DMS53 treated with DMSO at 0.1 percent for 48 hours (cell line): ENCODE measurements at regions not wholly inside any gene's neighbourhood (a gene's known extent, or its start where the extent isn't known, plus 50 kb on each side); places are given as distances from the start of the nearest gene placed in this dataset.
"Not testable (repeated sequence)": the region's sequence is repeated elsewhere in the genome, so short reads cannot be mapped to it uniquely, and the experiment has no call there.

Source experiments
- DNase-seq: peaks from one replicate; lab custom pipeline; 2025; ENCODE audit not compliant: unreplicated experiment; lab: John Stamatoyannopoulos, UW

GRCh38 chr1:81738875-81739274 is 61.9 kb upstream of the ADGRL2 start:
- DNase-seq, result no peak

GRCh38 chr1:81733480-81733879 is 67.3 kb upstream of the ADGRL2 start:
- no peak for DNase-seq

GRCh38 chr1:81731989-81732388 is 68.7 kb upstream of the ADGRL2 start:
- DNase-seq, result no peak

GRCh38 chr1:81730881-81731280 is 69.9 kb upstream of the ADGRL2 start:
- no peak for DNase-seq

GRCh38 chr1:81730299-81730698 is 70.4 kb upstream of the ADGRL2 start:
- not testable (repeated sequence) for DNase-seq

GRCh38 chr1:81729818-81730217 is 70.9 kb upstream of the ADGRL2 start:
- DNase-seq, result no peak

DNA sequence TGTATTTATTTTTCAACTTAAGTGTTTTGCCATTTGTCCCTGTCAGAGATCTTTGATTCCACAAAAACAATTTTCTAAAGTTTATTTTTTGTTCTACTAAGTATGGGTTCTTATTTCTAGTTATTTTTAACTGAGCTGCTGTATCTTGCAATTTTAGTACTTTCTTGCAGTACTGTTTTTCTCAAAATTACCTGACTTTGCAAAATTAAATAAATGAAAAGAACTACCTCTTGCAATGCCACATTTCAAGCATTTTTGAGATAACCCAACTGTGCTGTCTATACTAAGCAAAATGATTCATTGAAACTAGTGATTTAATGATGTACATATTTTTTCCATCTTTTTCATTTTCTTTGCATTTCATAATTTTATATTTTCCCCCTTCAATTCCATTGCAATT is 71.5 kb upstream of the ADGRL2 start:
- DNase-seq, result no peak

DNA sequence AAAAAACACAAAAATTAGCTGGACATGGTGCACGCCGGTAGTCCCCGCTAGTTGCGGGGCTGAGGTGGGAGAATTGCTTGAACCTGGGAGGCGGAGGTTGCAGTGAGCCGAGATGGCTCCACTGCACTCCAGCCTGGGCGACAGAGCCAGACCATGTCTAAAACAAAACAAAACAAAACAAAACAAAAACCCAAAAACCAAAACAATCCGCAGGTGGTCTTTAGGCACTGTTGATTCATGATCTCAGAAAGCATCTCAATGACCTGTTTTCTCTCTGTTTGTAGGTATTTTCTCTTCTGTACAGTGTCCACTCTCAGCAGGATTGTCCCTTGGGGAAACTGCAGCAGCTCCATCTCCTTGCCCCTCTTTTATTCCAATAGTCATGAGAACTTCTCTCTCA is 74.9 kb upstream of the ADGRL2 start:
- no peak for DNase-seq

GRCh38 chr1:81722631-81723328 is 78.0 kb upstream of the ADGRL2 start:
- DNase-seq, result not testable (repeated sequence)

DNA sequence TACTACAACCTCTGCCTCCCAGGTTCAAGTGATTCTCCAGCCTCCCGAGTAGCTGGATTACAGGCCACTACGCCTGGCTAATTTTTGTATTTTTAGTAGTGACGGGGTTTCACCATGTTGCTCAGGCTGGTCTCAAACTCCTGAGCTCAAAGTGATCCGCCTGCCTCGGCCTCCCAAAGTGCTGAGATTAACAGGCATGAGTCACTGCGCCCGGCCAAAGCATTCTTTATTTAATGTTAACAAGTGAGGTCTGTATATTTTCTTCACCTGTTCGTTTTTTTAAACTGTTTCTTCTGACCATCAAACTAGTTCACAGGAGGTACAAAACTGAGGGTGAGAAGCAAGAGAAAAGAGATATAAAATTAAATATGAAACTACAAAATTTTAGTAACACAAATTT is 80.5 kb upstream of the ADGRL2 start:
- not testable (repeated sequence) for DNase-seq

GRCh38 chr1:81717230-81717629 is 83.5 kb upstream of the ADGRL2 start:
- DNase-seq, result peak; percentile 48

- DNase-seq, result no peak
These were observed 85.3 kb upstream of the ADGRL2 start for GRCh38 chr1:81715391-81715790.

DNA sequence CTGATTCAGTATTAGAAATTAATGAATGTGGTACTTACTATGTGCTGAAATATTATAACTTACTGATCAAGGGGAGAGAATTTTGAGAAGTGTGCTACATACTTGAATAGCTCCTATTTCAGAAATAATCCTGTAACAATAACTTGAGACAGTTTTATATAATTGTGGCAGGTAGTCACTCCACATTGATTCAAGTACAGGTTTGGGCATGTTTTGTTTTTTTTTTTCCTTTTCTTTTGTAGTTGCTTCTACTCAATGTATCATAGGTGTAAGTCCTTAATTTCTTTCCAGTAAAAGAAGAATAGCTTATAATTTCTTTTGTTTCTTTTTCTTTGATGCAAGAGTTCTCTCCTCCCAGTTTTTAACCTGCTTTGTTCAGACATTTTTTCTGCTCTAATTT is 86.1 kb upstream of the ADGRL2 start:
- no peak for DNase-seq

- no peak for DNase-seq
These were observed 88.3 kb upstream of the ADGRL2 start for GRCh38 chr1:81712425-81712824.

GRCh38 chr1:81710857-81711256 is 89.9 kb upstream of the ADGRL2 start:
- DNase-seq, result no peak

DNA sequence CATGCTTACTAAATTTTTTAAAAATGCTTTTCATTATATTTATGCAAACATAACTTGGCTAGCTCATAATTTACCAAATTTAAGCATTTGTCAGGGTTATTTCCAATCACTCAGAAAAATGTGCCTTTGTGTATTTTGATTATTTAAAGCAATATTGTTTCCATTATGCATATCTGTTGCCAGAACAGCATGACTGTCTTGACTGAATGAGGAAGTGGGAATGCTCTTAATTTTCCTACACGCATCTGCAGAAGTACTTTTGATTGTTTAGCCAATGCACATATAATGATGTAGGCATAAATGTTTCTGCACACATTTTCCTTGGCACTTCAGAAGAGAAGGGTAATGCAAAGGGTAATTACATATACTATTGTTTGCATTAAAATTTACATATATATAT is 92.5 kb upstream of the ADGRL2 start:
- no peak for DNase-seq

DNA sequence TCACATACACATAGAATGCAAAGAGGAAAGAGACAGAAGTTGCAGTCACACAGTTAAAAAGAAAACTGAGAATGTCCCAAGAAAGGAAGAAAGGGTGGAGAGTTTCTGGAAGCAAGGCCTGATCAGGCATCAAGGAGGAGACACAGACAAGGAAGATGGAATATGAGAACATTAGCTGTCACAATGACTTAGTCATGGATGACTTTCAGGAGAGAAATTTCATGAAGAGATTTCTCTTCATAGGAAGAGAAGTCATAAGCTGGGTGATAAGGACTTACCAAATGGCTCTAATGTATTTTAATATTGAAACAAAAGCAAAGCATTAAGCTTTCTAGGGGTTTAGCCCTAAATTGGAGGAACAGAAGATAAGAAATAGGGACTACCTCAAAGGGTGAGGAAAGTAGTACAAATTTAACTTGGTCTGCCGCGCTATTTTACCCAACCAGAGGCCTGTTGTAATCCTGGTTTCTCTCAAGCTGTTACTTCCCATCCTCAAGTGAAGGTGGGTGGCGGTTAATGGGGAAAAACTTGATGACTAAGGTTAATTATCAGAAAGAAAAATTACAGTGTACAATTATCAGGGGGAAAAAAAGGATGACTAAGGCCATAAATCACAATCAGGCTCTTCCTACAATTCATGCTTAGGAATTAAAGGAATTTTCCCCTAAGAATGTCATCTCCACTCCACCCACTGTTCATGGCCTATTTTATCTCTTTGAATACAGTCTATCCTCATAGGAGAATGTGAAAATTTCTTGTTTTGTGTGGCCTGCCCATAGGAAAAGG is 93.9 kb upstream of the ADGRL2 start:
- DNase-seq, result no peak

DNA sequence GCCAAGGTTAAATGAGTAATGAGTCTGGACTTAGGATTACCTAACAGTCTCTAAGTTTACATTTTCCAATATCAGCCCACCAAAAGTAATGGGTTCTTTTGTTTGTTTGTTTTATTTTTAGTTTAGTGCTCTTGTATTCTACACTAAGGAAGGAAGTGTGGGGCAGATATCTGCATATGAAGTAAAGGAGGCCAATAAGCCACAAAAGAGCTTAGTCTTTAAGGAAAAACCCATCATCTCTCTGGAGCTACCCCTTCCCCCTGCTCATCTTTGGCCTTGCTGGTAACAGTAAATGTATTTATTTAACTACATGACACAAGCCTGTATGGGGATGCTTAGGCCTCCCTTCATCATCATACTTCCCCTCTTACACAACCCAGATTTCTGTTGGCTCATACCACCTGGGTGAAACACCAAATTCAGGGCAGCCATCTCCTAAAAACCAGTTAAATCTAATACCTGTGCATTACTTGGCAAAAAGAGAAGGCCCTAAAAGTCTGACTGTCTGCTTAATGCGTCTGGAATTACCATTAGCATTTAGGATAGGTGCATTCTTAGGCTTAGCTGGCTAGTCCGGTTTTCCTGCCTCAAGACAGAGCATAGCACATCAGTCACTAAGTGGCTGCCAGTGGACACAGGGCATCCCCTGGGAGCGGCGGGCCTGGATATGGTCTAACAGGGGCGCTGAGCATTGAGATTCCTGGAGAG is 96.8 kb upstream of the ADGRL2 start:
- DNase-seq, result no peak

GRCh38 chr1:81703391-81703755 is 97.4 kb upstream of the ADGRL2 start:
- DNase-seq, result no peak

- no peak for DNase-seq
These were observed 97.8 kb upstream of the ADGRL2 start for GRCh38 chr1:81702903-81703302.

DNA sequence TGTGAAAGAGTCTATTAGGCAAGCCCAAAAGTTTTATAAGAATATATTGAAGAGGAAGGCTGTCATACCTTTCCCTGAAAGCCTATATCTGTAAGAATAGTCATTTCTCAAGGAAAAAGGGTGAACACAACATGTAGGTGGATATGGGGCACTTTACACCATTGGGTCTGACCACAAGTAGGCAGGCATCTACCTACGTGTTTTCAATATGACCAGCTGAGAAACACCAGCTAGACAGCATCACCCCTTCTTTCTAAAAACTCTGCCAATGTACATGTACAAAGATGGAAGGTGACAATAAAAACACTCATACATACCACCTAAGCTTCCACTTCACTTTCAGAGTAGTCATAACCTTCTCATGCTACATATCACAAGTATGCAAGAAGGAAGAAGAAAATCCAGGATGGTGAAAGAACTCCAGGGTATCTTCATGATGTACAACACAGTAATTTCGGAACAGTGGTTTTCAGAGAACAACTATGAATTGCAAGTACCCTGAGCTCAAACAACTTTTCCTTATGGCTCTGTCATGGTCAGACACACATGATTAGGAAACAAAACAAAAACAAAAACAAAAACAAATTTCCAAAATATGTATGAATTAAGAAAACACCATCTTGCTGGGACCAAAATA is 98.5 kb upstream of the ADGRL2 start:
- no peak for DNase-seq
